ENCODE measurements at regions not wholly inside any gene's neighbourhood (a gene's known extent, or its start where the extent isn't known, plus 50 kb on each side); places are given as distances from the start of the nearest gene placed in this dataset.

- no peak for TF ChIP-seq CTCF (conservative IDR thresholded peaks at IDR 0.05; ENCODE audit: low read length)
- no peak for TF ChIP-seq EZH2phosphoT487 (IDR thresholded peaks at IDR 0.05; ENCODE audit: borderline replicate concordance)
Measured at GRCh38 chr6:22966691-22967422, 397.5 kb downstream of the HDGFL1 start.

Data from Loucy (cell line).